MM.1S (cell line): ENCODE measurements at regions not wholly inside any gene's neighbourhood (a gene's known extent, or its start where the extent isn't known, plus 50 kb on each side); places are given as distances from the start of the nearest gene placed in this dataset.

Source experiments
- DNase-seq: peaks from one replicate; pipeline ENCODE4 v3.0.0-alpha.2; 2015
- H2AFZ ChIP-seq: fragments of 300-600 bp; sonication (generic); 2 replicates; pipeline ENCODE4 v1.6.0; 2016; ENCODE audit warnings: antibody characterized with exemption, low read length
- H3F3A ChIP-seq: fragments of 300-600 bp; sonication (generic); 2 replicates; pipeline ENCODE4 v1.6.1; 2016; ENCODE audit warnings: mild to moderate bottlenecking, antibody characterized with exemption, low read length, moderate library complexity, mixed read lengths; ENCODE audit not compliant: insufficient read depth
- H3K27ac ChIP-seq: fragments of 300-600 bp; sonication (generic); 2 replicates; pipeline ENCODE4 v1.5.1; 2016; ENCODE audit warnings: mild to moderate bottlenecking, low read length
- H3K27me3 ChIP-seq: fragments of 300-600 bp; sonication (generic); replicated peaks from 2 replicates; pipeline ENCODE4 v1.6.0; 2016; ENCODE audit warnings: low read length; ENCODE audit not compliant: insufficient read depth
- H3K36me3 ChIP-seq: fragments of 300-600 bp; sonication (generic); replicated peaks from 2 replicates; pipeline ENCODE4 v1.6.1; 2016; ENCODE audit warnings: mild to moderate bottlenecking, low read length, mixed read lengths; ENCODE audit not compliant: insufficient read depth
- H3K4me1 ChIP-seq: fragments of 300-600 bp; sonication (generic); 2 replicates; pipeline ENCODE4 v1.6.1; 2016; ENCODE audit warnings: low read length, mixed read lengths
- H3K4me2 ChIP-seq: fragments of 300-600 bp; sonication (generic); 2 replicates; pipeline ENCODE4 v1.6.0; 2016; ENCODE audit warnings: low read depth, low read length
- H3K4me3 ChIP-seq: fragments of 300-600 bp; sonication (generic); 2 replicates; pipeline ENCODE4 v1.5.1; 2016; ENCODE audit warnings: low read length, mixed read lengths
- H3K79me2 ChIP-seq: fragments of 300-600 bp; sonication (generic); 2 replicates; pipeline ENCODE4 v1.6.1; 2016; ENCODE audit warnings: mixed run types, low read length, mixed read lengths
- H3K9ac ChIP-seq: fragments of 300-600 bp; sonication (generic); 2 replicates; pipeline ENCODE4 v1.6.1; 2016; ENCODE audit warnings: low read length, mixed read lengths
- H3K9me2 ChIP-seq: fragments of 300-600 bp; sonication (generic); replicated peaks from 2 replicates; pipeline ENCODE4 v1.6.1; 2016; ENCODE audit warnings: mild to moderate bottlenecking, low read length, mixed read lengths; ENCODE audit not compliant: insufficient read depth
- H3K9me3 ChIP-seq: fragments of 300-600 bp; sonication (generic); replicated peaks from 2 replicates; pipeline ENCODE4 v1.6.1; 2016; ENCODE audit warnings: mild to moderate bottlenecking, low read length, mixed read lengths; ENCODE audit not compliant: insufficient read depth
- H4K20me1 ChIP-seq: fragments of 300-600 bp; sonication (generic); 2 replicates; pipeline ENCODE4 v1.6.1; 2016; ENCODE audit warnings: mild to moderate bottlenecking, low read length, moderate library complexity, mixed read lengths; ENCODE audit not compliant: insufficient read depth
- EZH2 ChIP-seq: fragments of 300-600 bp; sonication (generic); optimal IDR thresholded peaks from 2 replicates; pipeline ENCODE3; 2017; ENCODE audit warnings: low read depth, mild to moderate bottlenecking, antibody characterized with exemption, low read length, mixed read lengths
- EZH2phosphoT487 ChIP-seq: fragments of 300-600 bp; sonication (generic); IDR thresholded peaks from 2 replicates; pipeline ENCODE4 v1.6.1; 2018; ENCODE audit warnings: antibody characterized with exemption, low read length
- TF ChIP-seq, protein P1 (sequence below): fragments of 300-600 bp; sonication (generic); IDR thresholded peaks from 2 replicates; pipeline ENCODE4 v1.5.1; 2016; ENCODE audit warnings: antibody characterized with exemption, low read length, mixed read lengths

DNA sequence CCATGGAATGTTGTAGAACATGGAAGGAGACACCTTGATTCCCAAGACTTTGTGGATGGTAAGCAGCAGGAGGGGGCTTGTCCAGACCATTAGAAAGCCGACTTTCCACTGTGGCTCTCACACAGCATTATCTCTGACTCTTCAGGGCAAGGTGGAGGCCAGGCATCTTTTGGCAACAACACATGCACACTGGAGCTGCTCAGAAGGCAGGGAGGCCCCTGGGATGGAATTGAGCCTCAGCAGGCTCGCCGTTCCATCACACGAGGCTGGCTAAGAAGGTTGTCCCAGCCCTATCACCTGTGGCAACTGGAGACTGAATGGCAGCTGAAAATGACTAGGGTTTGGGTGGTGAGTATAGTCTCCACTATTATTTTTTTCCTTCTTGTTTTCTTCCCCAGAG, 76.3 kb upstream of the TMEM45B start:
- Histone ChIP-seq H3K4me3 (no peak overlapping the region), H3F3A (no peaks in the 10 kb centered on the region), H3K27me3 (no peaks in the 10 kb centered on the region), H2AFZ (no peak overlapping the region), H3K9me3 (no peaks in the 10 kb centered on the region), H3K27ac (no peak overlapping the region), H3K4me1 (no peaks in the 10 kb centered on the region), H3K79me2 (no peaks in the 10 kb centered on the region), H4K20me1 (no peaks in the 10 kb centered on the region), H3K36me3 (no peaks in the 10 kb centered on the region), H3K9ac (no peak overlapping the region), H3K9me2 (no peaks in the 10 kb centered on the region), H3K4me2 (no peak overlapping the region)
- no peak for DNase-seq
- no peak for TF ChIP-seq EZH2
- TF ChIP-seq, protein P1, sequence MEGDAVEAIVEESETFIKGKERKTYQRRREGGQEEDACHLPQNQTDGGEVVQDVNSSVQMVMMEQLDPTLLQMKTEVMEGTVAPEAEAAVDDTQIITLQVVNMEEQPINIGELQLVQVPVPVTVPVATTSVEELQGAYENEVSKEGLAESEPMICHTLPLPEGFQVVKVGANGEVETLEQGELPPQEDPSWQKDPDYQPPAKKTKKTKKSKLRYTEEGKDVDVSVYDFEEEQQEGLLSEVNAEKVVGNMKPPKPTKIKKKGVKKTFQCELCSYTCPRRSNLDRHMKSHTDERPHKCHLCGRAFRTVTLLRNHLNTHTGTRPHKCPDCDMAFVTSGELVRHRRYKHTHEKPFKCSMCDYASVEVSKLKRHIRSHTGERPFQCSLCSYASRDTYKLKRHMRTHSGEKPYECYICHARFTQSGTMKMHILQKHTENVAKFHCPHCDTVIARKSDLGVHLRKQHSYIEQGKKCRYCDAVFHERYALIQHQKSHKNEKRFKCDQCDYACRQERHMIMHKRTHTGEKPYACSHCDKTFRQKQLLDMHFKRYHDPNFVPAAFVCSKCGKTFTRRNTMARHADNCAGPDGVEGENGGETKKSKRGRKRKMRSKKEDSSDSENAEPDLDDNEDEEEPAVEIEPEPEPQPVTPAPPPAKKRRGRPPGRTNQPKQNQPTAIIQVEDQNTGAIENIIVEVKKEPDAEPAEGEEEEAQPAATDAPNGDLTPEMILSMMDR = no peak
- TF ChIP-seq EZH2phosphoT487 = no peak

- H3K9me3 ChIP-seq = no peaks in the 10 kb centered on the region
- H3K9me2 ChIP-seq = no peaks in the 10 kb centered on the region
- H3K36me3 ChIP-seq = no peaks in the 10 kb centered on the region
- DNase-seq = no peak
- H3K4me1 ChIP-seq = no peaks in the 10 kb centered on the region
- no peak overlapping the region for H3K4me2 ChIP-seq
- no peak overlapping the region for H2AFZ ChIP-seq
- no peaks in the 10 kb centered on the region for H4K20me1 ChIP-seq
- H3K27ac ChIP-seq = no peak overlapping the region
- no peak overlapping the region for H3K9ac ChIP-seq
- no peaks in the 10 kb centered on the region for H3K27me3 ChIP-seq
- H3K4me3 ChIP-seq = no peak overlapping the region
- no peaks in the 10 kb centered on the region for H3K79me2 ChIP-seq
- TF ChIP-seq, protein P1 = no peak
- TF ChIP-seq EZH2phosphoT487 (no peak), EZH2 (no peak)
- no peaks in the 10 kb centered on the region for H3F3A ChIP-seq
Measured at GRCh38 chr11:129740125-129740719, 75.4 kb upstream of the TMEM45B start.

DNA sequence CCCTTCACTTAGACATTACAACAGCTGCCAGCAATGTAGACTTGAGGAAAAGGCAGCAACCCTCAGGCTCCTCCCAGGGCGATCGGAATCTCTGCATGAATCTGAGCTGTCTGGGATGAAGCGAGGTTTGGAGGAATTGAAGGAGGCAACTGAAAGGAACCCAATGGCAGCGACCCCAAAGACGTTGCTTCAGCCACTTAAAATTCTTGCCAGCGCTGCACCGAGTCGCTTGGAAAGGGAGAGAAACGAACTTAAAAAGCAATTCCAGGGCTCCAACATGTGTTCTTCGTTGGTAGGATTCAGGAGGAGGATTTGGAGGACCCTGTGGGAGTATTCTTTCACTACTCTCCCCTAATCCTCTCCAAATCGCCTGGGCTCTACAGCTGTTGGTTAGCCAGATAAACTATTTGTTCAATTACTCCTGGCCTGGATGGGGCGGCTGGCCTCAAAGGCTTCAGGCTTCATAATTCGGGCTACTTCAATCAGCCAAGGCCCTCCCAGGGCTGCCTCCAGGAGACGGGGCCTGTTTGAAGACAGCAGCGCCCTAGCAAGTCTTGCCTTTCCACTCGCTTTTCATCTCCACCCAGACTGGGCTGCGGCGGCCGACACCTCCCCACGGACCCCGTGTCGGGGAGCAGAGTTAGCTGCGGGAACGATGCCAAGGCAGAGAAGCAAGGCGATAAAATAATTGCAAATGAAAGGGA, 72.4 kb upstream of the TMEM45B start:
- H3F3A ChIP-seq = no peaks in the 10 kb centered on the region

More for the DNA sequence above, 72.4 kb upstream of the TMEM45B start:
- Histone ChIP-seq H3K9me2 (no peaks in the 10 kb centered on the region), H3K4me3 (no peak overlapping the region), H3K27me3 (no peaks in the 10 kb centered on the region), H3K79me2 (no peaks in the 10 kb centered on the region), H3K9me3 (no peaks in the 10 kb centered on the region), H3K4me1 (no peaks in the 10 kb centered on the region), H3K27ac (no peak overlapping the region), H3K4me2 (no peak overlapping the region), H2AFZ (no peak overlapping the region), H3K9ac (no peak overlapping the region), H4K20me1 (no peaks in the 10 kb centered on the region), H3K36me3 (no peaks in the 10 kb centered on the region)
- TF ChIP-seq, protein P1 = no peak
- no peak for TF ChIP-seq EZH2phosphoT487
- TF ChIP-seq EZH2 = no peak
- no peak for DNase-seq
